ENCODE measurements at regions not wholly inside any gene's neighbourhood (a gene's known extent, or its start where the extent isn't known, plus 50 kb on each side); places are given as distances from the start of the nearest gene placed in this dataset.

DNA sequence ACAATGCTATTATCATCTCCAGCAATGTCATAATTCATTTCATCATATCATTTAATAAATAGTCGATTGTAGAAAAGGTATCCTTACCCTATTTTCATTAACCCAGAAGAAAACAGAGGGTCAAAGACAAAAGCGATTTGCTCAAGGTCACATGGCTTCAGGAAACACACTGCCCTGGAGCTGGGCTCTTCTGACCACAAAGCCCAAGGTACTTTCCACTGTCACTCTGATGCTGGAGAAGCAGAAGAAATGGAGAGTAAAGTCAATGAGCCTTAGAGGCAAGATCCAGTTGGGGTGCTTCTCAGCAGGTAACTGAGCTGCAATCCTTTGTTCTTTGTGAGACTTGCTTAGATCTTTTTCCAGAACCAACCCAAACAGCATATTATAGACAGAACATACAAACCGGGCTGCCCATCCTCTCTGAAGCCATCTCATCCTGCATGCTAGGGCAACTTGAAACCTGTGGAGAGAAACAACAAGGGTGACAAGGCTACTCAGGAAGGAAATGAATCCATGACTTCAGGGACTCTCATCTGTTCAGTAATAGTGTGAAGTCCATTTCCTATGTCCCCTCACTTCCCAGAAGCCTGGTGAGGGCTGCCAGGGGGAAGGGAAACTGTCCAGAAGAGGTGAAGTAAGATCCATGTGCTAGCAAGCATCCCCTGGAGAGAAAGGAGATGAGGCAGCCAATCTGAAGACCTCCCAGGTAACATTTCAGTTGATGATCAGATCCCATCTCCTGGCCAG lies 148.6 kb upstream of the SVIL start:
- WGBS, 2 donors, result 49 to 63% methylated on average over 3 of the region's 3 CpGs
- H3K36me3 ChIP-seq (ENCODE audit: low read depth, missing control alignments), result no peaks in the 10 kb centered on the region
- no peaks in the 10 kb centered on the region for H3K4me1 ChIP-seq
- intact Hi-C loops (cut with DNase I; ENCODE audit: low total_unique reads), result no loop called here
- no peak overlapping the region for H3K27ac ChIP-seq
- H3K27me3 ChIP-seq, result no peaks in the 10 kb centered on the region
- TF ChIP-seq POLR2A (IDR thresholded peaks at IDR 0.05), result no peak
- TF ChIP-seq, protein P1, sequence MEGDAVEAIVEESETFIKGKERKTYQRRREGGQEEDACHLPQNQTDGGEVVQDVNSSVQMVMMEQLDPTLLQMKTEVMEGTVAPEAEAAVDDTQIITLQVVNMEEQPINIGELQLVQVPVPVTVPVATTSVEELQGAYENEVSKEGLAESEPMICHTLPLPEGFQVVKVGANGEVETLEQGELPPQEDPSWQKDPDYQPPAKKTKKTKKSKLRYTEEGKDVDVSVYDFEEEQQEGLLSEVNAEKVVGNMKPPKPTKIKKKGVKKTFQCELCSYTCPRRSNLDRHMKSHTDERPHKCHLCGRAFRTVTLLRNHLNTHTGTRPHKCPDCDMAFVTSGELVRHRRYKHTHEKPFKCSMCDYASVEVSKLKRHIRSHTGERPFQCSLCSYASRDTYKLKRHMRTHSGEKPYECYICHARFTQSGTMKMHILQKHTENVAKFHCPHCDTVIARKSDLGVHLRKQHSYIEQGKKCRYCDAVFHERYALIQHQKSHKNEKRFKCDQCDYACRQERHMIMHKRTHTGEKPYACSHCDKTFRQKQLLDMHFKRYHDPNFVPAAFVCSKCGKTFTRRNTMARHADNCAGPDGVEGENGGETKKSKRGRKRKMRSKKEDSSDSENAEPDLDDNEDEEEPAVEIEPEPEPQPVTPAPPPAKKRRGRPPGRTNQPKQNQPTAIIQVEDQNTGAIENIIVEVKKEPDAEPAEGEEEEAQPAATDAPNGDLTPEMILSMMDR (IDR thresholded peaks at IDR 0.05), result no peak
- no peak for DNase-seq
- no peaks in the 10 kb centered on the region for H3K9me3 ChIP-seq
- no peak overlapping the region for H3K4me3 ChIP-seq

DNA sequence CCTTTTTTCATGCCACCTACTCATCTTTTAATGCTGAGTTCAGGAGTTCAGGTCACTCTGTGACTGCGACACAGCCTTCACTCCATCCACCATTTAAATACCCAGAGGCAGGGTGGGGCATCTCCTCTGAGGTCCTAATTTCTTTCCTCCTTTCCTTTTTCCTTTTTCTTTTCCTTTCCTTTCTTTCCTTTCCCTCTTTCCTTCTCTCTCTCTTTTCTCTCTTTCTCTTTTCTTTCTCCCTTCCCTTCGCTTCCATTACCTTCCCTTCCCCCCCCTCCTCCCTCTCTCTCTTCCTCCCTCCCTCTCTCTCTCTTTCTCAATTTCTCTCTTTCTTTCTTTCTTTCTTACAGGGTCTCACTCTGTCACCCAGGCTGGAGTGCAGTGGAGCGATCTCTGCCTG lies 145.9 kb upstream of the SVIL start:
- no peaks in the 10 kb centered on the region for H3K36me3 ChIP-seq (ENCODE audit: low read depth, missing control alignments)
- no peak overlapping the region for H3K4me3 ChIP-seq
- no peaks in the 10 kb centered on the region for H3K27me3 ChIP-seq
- H3K9me3 ChIP-seq, result no peaks in the 10 kb centered on the region
- WGBS, 2 donors, result 78 to 97% methylated on average over 3 of the region's 3 CpGs
- intact Hi-C loops (cut with DNase I; ENCODE audit: low total_unique reads), result no loop called here
- DNase-seq, result no peak
- H3K27ac ChIP-seq, result no peak overlapping the region
- TF ChIP-seq POLR2A (IDR thresholded peaks at IDR 0.05), result no peak
- TF ChIP-seq, protein P1 (IDR thresholded peaks at IDR 0.05), result no peak
- no peaks in the 10 kb centered on the region for H3K4me1 ChIP-seq

DNA sequence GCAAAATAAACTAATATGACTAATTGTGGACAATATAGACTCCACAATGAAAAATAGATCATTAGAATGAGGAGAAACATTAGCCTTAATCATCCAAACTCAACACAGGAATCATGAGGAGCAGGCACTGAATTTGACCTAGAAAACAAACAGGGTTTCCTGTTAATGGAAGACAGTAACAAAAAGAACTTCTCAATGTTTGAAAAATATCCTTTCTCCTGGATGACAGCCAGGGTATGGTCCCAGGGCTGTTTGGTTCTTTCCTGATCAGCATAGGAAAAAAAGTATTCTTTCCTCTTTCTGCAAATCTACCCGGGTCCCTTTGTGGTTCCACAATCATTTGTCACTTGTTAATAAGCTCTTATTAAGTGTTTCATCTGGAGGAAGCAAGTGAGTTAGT lies 145.3 kb upstream of the SVIL start:
- Histone ChIP-seq H3K27me3 (no peaks in the 10 kb centered on the region), H3K27ac (no peak overlapping the region), H3K36me3 (ENCODE audit: low read depth, missing control alignments) (no peaks in the 10 kb centered on the region), H3K4me3 (no peak overlapping the region), H3K4me1 (no peaks in the 10 kb centered on the region), H3K9me3 (no peaks in the 10 kb centered on the region)
- DNase-seq, result no peak
- 56 to 60% methylated on average over 1 of the region's 1 CpG for WGBS, 2 donors
- intact Hi-C loops (cut with DNase I; ENCODE audit: low total_unique reads), result no loop called here
- no peak for TF ChIP-seq POLR2A (IDR thresholded peaks at IDR 0.05)
- TF ChIP-seq, protein P1 (IDR thresholded peaks at IDR 0.05), result no peak

DNA sequence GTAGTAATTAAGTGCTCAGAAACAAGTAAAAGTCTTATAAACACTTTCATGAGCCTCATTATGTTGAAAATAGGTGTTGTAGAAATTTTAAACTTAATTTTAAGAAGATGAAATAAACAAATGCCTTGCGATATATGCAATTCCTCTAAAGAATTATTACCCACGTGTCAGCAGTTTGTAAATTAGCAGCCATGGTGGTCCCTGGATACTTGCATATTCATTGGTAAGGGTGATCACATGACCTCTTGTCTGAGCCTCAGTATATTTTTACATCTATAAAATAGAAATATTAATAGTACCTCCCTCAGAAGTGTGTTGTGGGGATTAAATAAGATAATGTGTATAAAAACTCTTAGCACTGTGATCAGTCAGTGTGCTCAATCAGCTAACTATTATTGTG lies 141.5 kb upstream of the SVIL start:
- no peaks in the 10 kb centered on the region for H3K27me3 ChIP-seq
- H3K27ac ChIP-seq, result no peak overlapping the region
- H3K36me3 ChIP-seq (ENCODE audit: low read depth, missing control alignments), result no peaks in the 10 kb centered on the region
- TF ChIP-seq POLR2A (IDR thresholded peaks at IDR 0.05), result no peak
- TF ChIP-seq, protein P1 (IDR thresholded peaks at IDR 0.05), result no peak
- no peak for DNase-seq
- H3K4me1 ChIP-seq, result no peaks in the 10 kb centered on the region
- H3K4me3 ChIP-seq, result no peak overlapping the region
- H3K9me3 ChIP-seq, result no peaks in the 10 kb centered on the region
- 82 to 88% methylated on average over 2 of the region's 2 CpGs for WGBS, 2 donors
- intact Hi-C loops (cut with DNase I; ENCODE audit: low total_unique reads), result no loop called here

DNA sequence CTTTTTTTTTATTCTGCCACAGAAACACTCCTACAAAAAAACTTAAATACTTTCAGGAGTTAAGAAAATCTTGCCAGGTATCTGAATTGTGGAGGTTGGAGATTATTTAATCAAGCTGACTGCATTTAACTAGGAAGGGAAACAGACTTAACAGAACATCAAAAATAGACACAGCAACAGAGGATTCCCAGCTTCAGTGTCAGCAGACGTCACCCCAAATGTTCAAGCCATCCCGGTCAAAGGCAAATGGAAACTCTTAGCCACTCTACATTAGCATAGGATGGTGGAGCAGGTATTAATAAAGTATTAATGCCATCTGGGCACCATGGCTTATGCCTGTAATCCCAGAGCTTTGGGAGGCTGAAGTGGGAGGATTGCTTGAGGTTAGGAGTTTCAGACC lies 139.7 kb upstream of the SVIL start:
- Histone ChIP-seq H3K4me3 (no peak overlapping the region), H3K9me3 (no peaks in the 10 kb centered on the region), H3K27ac (no peak overlapping the region), H3K36me3 (ENCODE audit: low read depth, missing control alignments) (no peaks in the 10 kb centered on the region), H3K27me3 (no peaks in the 10 kb centered on the region), H3K4me1 (no peaks in the 10 kb centered on the region)
- intact Hi-C loops (cut with DNase I; ENCODE audit: low total_unique reads), result no loop called here
- DNase-seq, result no peak
- 89 to 100% methylated on average over 2 of the region's 2 CpGs for WGBS, 2 donors
- TF ChIP-seq, protein P1 (IDR thresholded peaks at IDR 0.05), result no peak
- TF ChIP-seq POLR2A (IDR thresholded peaks at IDR 0.05), result no peak
